Liver (tissue), 3 donors: ENCODE measurements at regions not wholly inside any gene's neighbourhood (a gene's known extent, or its start where the extent isn't known, plus 50 kb on each side); places are given as distances from the start of the nearest gene placed in this dataset.

Experiments
- ATF3 ChIP-seq: IDR thresholded peaks from 2 replicates; pipeline ENCODE4 v1.6.1; 2016; ENCODE audit warnings: antibody characterized with exemption
- CTCF ChIP-seq: fragments of 150-350 bp; IDR thresholded peaks from 2 replicates; pipeline ENCODE4 v1.5.1; 2017; ENCODE audit warnings: improper control_type of control experiment, low read depth, low read length; ENCODE audit not compliant: missing input control
- EGR1 ChIP-seq, 2 donors: IDR thresholded peaks; 2 replicates each; pipeline ENCODE4 v1.6.1; 2016 to 2018; ENCODE audit warnings: antibody characterized with exemption in 2 of 2, low read depth in 2 of 2
- RAD21 ChIP-seq, 2 donors: IDR thresholded peaks; 2 replicates each; pipeline ENCODE4 v1.6.1; 2016; ENCODE audit warnings: antibody characterized with exemption in 2 of 2, mild to moderate bottlenecking in 2 of 2
- REST ChIP-seq: IDR thresholded peaks from 2 replicates; pipeline ENCODE4 v1.6.1; 2016; ENCODE audit warnings: antibody characterized with exemption, mild to moderate bottlenecking
- YY1 ChIP-seq: IDR thresholded peaks from 2 replicates; pipeline ENCODE4 v1.6.1; 2016; ENCODE audit warnings: antibody characterized with exemption, mild to moderate bottlenecking
- donor health status: healthy.
- donor health status: healthy.

GRCh38 chr4:177175473-177175872 lies 134.2 kb upstream of the NEIL3 start:
- TF ChIP-seq YY1 (no peak), RAD21 (IDR thresholded peaks at IDR 0.05) (no peak), EGR1 (IDR thresholded peaks at IDR 0.05; ENCODE audit: low read depth in 2 of 2) (no peak), REST (no peak), CTCF (no peak), ATF3 (no peak)
